ENCODE measurements at regions not wholly inside any gene's neighbourhood (a gene's known extent, or its start where the extent isn't known, plus 50 kb on each side); places are given as distances from the start of the nearest gene placed in this dataset.

DNA sequence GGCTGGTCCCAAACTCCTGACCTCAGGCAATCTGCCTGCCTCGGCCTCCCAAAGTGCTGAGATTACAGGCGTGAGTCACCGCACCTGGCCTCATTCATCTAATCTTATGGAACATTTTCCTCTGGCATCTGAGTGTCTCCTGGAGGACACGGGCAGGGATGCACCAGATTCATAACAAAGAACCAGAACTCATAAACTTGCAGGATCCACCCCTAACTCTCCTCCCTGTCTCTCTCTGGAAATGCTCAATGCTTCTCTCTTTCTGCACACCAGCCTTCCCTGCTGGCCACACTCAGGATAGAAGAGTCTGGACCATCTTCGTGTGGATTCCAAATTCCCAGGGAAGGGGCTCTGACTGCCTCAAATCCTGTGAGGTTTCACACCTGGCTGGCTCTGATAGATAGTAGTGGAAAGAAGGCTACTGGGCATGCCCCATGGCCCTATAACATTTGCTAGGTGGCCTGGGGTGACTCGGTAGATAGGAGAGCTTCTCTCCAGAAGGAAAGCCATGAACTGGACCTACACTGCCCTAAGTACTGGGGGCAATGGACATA lies 483.2 kb upstream of the GYPC start:
- TF ChIP-seq, protein P1, sequence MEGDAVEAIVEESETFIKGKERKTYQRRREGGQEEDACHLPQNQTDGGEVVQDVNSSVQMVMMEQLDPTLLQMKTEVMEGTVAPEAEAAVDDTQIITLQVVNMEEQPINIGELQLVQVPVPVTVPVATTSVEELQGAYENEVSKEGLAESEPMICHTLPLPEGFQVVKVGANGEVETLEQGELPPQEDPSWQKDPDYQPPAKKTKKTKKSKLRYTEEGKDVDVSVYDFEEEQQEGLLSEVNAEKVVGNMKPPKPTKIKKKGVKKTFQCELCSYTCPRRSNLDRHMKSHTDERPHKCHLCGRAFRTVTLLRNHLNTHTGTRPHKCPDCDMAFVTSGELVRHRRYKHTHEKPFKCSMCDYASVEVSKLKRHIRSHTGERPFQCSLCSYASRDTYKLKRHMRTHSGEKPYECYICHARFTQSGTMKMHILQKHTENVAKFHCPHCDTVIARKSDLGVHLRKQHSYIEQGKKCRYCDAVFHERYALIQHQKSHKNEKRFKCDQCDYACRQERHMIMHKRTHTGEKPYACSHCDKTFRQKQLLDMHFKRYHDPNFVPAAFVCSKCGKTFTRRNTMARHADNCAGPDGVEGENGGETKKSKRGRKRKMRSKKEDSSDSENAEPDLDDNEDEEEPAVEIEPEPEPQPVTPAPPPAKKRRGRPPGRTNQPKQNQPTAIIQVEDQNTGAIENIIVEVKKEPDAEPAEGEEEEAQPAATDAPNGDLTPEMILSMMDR (conservative IDR thresholded peaks at IDR 0.05): no peak
- no peak overlapping the region for H3K27ac ChIP-seq

DNA sequence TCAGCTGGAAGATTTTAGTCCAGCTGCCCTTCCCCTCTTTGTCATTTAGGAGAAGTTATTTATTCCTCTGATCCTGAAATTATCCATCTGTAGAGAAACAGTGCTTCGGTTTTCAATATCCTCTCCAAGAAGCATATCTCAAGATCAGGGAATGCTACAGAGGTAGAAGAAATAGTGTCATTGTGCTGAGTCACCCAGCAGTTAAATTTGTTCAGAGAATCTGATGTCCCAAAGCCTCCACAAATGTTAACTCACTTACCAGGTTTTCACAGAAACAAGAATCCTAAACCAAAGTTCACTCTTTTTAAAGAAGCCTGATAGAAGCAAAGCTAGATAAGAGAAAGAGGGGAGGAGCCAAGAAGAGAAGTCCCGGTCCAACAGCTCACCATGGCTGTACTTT lies 480.7 kb upstream of the GYPC start:
- TF ChIP-seq, protein P1 (conservative IDR thresholded peaks at IDR 0.05): no peak
- H3K27ac ChIP-seq: no peak overlapping the region

DNA sequence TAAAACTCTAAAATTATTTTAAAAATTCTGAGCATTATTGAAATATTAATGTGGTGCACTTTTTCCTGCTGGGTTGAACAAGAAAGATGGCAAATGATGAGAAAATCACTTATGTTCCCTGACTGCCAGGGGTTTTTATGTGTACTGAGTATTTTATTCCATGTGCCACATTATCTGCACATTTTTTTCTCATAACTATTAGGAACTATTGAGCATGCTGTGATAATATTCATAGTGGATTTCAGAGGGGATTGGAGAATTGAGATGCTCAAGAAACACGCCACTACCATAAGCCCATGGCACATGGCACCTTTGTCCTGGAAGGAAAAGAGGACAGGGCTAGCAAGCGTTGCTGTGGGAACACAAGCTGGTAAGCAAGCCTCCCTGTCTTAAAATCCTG lies 478.5 kb upstream of the GYPC start:
- TF ChIP-seq, protein P1 (conservative IDR thresholded peaks at IDR 0.05): no peak
- H3K27ac ChIP-seq: no peak overlapping the region

DNA sequence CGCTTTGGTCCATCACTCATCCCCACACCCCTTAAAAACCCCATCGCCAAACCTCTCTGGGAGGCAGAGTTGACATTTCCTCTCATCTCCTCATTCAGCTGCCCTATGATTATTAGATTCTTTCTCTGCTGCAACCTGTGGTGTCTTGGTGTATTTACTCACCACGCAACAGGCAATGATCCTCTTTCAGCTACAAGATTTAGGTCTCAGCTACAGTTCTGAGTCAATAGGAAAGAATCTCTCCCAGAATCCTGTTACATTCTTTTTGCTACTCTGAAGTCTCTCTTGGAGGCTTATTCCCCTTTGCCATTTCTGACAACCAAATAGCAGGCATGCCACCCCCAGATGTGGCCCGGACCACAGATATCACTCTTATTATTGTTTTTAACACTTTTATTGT lies 468.3 kb upstream of the GYPC start:
- TF ChIP-seq, protein P1 (conservative IDR thresholded peaks at IDR 0.05): no peak
- H3K27ac ChIP-seq: no peak overlapping the region

DNA sequence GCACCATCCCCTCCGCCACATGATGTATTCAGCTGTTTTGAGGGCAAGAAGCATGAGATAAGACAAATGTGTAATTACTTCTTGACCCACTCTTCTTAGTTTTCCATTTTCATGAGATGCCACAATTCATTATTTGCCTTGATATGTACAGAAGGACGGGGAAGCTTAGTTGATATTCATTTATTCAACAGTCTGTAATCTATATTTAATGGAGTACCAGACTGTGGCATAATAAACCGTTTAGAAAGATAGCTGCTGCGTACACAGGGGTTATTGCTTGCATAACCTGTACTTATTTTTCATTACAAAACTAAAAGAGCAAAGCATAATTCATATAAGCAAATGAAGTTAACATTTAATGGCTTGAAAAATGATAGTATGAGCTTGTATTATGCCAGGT lies 466.4 kb upstream of the GYPC start:
- TF ChIP-seq, protein P1 (conservative IDR thresholded peaks at IDR 0.05): no peak
- H3K27ac ChIP-seq: no peak overlapping the region

DNA sequence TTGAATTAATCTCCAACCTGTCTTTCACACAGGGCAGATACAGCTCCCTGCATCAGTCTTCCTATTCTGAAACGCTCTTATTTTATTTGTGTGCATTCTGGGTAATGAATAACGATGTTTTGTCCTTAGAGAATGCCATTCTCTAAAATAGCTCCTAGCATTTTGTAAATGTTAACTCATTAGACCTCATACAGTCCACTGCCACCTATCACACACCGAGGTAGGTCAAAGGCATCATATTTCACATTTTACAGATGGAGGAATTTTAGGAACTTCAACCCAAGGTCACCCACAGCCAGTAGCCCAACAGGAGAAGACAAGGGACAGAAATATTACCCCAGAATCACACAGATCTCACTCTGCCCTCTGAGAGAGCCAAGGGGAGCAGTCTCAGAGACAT lies 455.4 kb upstream of the GYPC start:
- H3K27ac ChIP-seq: no peak overlapping the region
- TF ChIP-seq, protein P1 (conservative IDR thresholded peaks at IDR 0.05): no peak

DNA sequence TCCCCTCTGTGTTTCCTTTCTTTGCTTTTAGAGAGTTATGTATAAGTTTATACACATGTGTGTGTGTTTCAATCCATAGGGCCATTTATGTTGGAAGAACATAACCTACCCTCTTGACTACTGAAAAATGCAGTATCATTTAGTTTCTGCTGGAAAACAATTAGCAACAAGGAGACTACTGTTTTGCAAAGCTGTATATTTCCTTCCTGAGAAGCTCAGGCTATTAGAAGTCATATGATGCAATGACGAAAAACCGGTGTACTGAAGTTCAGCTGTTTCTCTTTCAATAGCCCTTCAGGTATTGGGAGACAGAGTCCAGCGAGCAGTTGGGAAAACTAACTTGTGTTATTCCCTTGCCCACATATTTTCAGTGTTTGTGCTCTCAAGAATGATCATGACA lies 447.7 kb upstream of the GYPC start:
- H3K27ac ChIP-seq: no peak overlapping the region
- TF ChIP-seq, protein P1 (conservative IDR thresholded peaks at IDR 0.05): no peak
